Activated naive CD8-positive, alpha-beta T cell treated with anti-CD3 and anti-CD28 coated beads, Interleukin-2, amount 50 U/mL, for 24 hours (primary cell): ENCODE measurements at regions not wholly inside any gene's neighbourhood (a gene's known extent, or its start where the extent isn't known, plus 50 kb on each side); places are given as distances from the start of the nearest gene placed in this dataset.

ENCODE experiments used
- ATAC-seq: fragments of 150-1000 bp; cut with Tn5 transposase; one replicate; pipeline ENCODE4 v1.10.0; 2021
- DNase-seq: peaks from one replicate; pipeline ENCODE4 v3.0.0; 2021
- H3K27ac Mint-ChIP-seq: one replicate; pipeline ENCODE4 v1.8.0; 2021; ENCODE audit warnings: mild to moderate bottlenecking, mixed read lengths
- H3K27me3 Mint-ChIP-seq: one replicate; pipeline ENCODE4 v1.8.0; 2021; ENCODE audit warnings: mixed read lengths
- H3K36me3 Mint-ChIP-seq: one replicate; pipeline ENCODE4 v1.8.0; 2021; ENCODE audit warnings: low read depth, mixed read lengths
- H3K4me1 Mint-ChIP-seq: one replicate; pipeline ENCODE4 v1.8.0; 2021; ENCODE audit warnings: mixed read lengths
- H3K4me3 Mint-ChIP-seq: one replicate; pipeline ENCODE4 v1.8.0; 2021; ENCODE audit warnings: mild to moderate bottlenecking, moderate library complexity, mixed read lengths
- H3K9me3 Mint-ChIP-seq: one replicate; pipeline ENCODE4 v1.8.0; 2021; ENCODE audit warnings: mixed read lengths

- ATAC-seq (no peak), DNase-seq (no peak)
- H3K9me3 Mint-ChIP-seq, result peaks cover 11% of the 10 kb centered on the region
- H3K4me1 Mint-ChIP-seq, result peaks cover 88% of the 10 kb centered on the region
- H3K36me3 Mint-ChIP-seq, result peaks cover 7% of the 10 kb centered on the region
- H3K4me3 Mint-ChIP-seq, result peak overlapping the region; percentile 22
- no peaks in the 10 kb centered on the region for H3K27me3 Mint-ChIP-seq
- H3K27ac Mint-ChIP-seq, result peak overlapping the region; percentile 91
These were observed 342.1 kb upstream of the CBLB start for GRCh38 chr3:106210923-106211322.

GRCh38 chr3:106212665-106213222, 343.9 kb upstream of the CBLB start:
- Mint-ChIP-seq H3K36me3 (peaks cover 14% of the 10 kb centered on the region), H3K27ac (peak overlapping the region; percentile 96), H3K27me3 (no peaks in the 10 kb centered on the region), H3K4me3 (peak overlapping the region; percentile 14), H3K4me1 (peaks cover 82% of the 10 kb centered on the region), H3K9me3 (peaks cover 16% of the 10 kb centered on the region)
- DNase-seq (no peak), ATAC-seq (peak; percentile 20)

GRCh38 chr3:106213954-106214353, 345.1 kb upstream of the CBLB start:
- DNase-seq (no peak), ATAC-seq (no peak)
- Mint-ChIP-seq H3K36me3 (peaks cover 20% of the 10 kb centered on the region), H3K27ac (peak overlapping the region; percentile 96), H3K27me3 (no peaks in the 10 kb centered on the region), H3K4me1 (peaks cover 82% of the 10 kb centered on the region), H3K4me3 (peak overlapping the region; percentile 55), H3K9me3 (peaks cover 18% of the 10 kb centered on the region)

- DNase-seq (no peak), ATAC-seq (no peak)
- peak overlapping the region; percentile 66 for H3K4me3 Mint-ChIP-seq
- H3K27me3 Mint-ChIP-seq, result no peaks in the 10 kb centered on the region
- H3K4me1 Mint-ChIP-seq, result peaks cover 79% of the 10 kb centered on the region
- H3K9me3 Mint-ChIP-seq, result peaks cover 24% of the 10 kb centered on the region
- peaks cover 27% of the 10 kb centered on the region for H3K36me3 Mint-ChIP-seq
- H3K27ac Mint-ChIP-seq, result peak overlapping the region; percentile 96
These were observed 345.8 kb upstream of the CBLB start for GRCh38 chr3:106214641-106215040.

- Mint-ChIP-seq H3K27me3 (no peaks in the 10 kb centered on the region), H3K4me1 (peaks cover 76% of the 10 kb centered on the region), H3K4me3 (peak overlapping the region; percentile 66), H3K27ac (peak overlapping the region; percentile 96), H3K36me3 (peaks cover 29% of the 10 kb centered on the region), H3K9me3 (peaks cover 28% of the 10 kb centered on the region)
- DNase-seq (peak; percentile 47), ATAC-seq (peak; percentile 98)
These were observed 346.2 kb upstream of the CBLB start for GRCh38 chr3:106215047-106215446.

- H3K27me3 Mint-ChIP-seq, result no peaks in the 10 kb centered on the region
- no peak for ATAC-seq
- no peak overlapping the region for H3K4me3 Mint-ChIP-seq
- H3K4me1 Mint-ChIP-seq, result peaks cover 60% of the 10 kb centered on the region
- peaks cover 53% of the 10 kb centered on the region for H3K36me3 Mint-ChIP-seq
- H3K9me3 Mint-ChIP-seq, result peaks cover 53% of the 10 kb centered on the region
- H3K27ac Mint-ChIP-seq, result peak overlapping the region; percentile 66
- DNase-seq, result no peak
These were observed 348.9 kb upstream of the CBLB start for GRCh38 chr3:106217745-106218144.

- peaks cover 48% of the 10 kb centered on the region for H3K4me1 Mint-ChIP-seq
- H3K27ac Mint-ChIP-seq, result peak overlapping the region; percentile 30
- H3K4me3 Mint-ChIP-seq, result no peak overlapping the region
- ATAC-seq, result no peak
- peaks cover 51% of the 10 kb centered on the region for H3K36me3 Mint-ChIP-seq
- peaks cover 30% of the 10 kb centered on the region for H3K9me3 Mint-ChIP-seq
- no peaks in the 10 kb centered on the region for H3K27me3 Mint-ChIP-seq
- DNase-seq, result no peak
These were observed 358.3 kb upstream of the CBLB start for GRCh38 chr3:106227068-106227467.

GRCh38 chr3:106228271-106228670, 359.5 kb upstream of the CBLB start:
- DNase-seq (no peak), ATAC-seq (peak; percentile 73)
- peaks cover 28% of the 10 kb centered on the region for H3K9me3 Mint-ChIP-seq
- peak overlapping the region; percentile 81 for H3K27ac Mint-ChIP-seq
- peaks cover 46% of the 10 kb centered on the region for H3K36me3 Mint-ChIP-seq
- H3K4me3 Mint-ChIP-seq, result no peak overlapping the region
- peaks cover 59% of the 10 kb centered on the region for H3K4me1 Mint-ChIP-seq
- H3K27me3 Mint-ChIP-seq, result no peaks in the 10 kb centered on the region

GRCh38 chr3:106229495-106230278, 360.9 kb upstream of the CBLB start:
- no peak for ATAC-seq
- Mint-ChIP-seq H3K27ac (peak overlapping the region; percentile 83), H3K9me3 (peaks cover 29% of the 10 kb centered on the region), H3K4me3 (peak overlapping the region; percentile 2), H3K36me3 (peaks cover 43% of the 10 kb centered on the region), H3K27me3 (no peaks in the 10 kb centered on the region), H3K4me1 (peaks cover 65% of the 10 kb centered on the region)
- no peak for DNase-seq

- ATAC-seq (peak; percentile 67), DNase-seq (no peak)
- peak overlapping the region; percentile 53 for H3K4me3 Mint-ChIP-seq
- no peaks in the 10 kb centered on the region for H3K27me3 Mint-ChIP-seq
- H3K27ac Mint-ChIP-seq, result peak overlapping the region; percentile 98
- H3K36me3 Mint-ChIP-seq, result peaks cover 39% of the 10 kb centered on the region
- H3K4me1 Mint-ChIP-seq, result peaks cover 71% of the 10 kb centered on the region
- H3K9me3 Mint-ChIP-seq, result peaks cover 35% of the 10 kb centered on the region
These were observed 362.3 kb upstream of the CBLB start for GRCh38 chr3:106231086-106231485.

- Mint-ChIP-seq H3K27me3 (no peaks in the 10 kb centered on the region), H3K27ac (peak overlapping the region; percentile 85), H3K4me1 (peaks cover 62% of the 10 kb centered on the region), H3K36me3 (peaks cover 31% of the 10 kb centered on the region), H3K9me3 (peaks cover 29% of the 10 kb centered on the region), H3K4me3 (no peak overlapping the region)
- no peak for DNase-seq
- ATAC-seq, result no peak
These were observed 364.1 kb upstream of the CBLB start for GRCh38 chr3:106232956-106233355.

GRCh38 chr3:106239195-106239697, 370.4 kb upstream of the CBLB start:
- ATAC-seq (no peak), DNase-seq (no peak)
- peaks cover 24% of the 10 kb centered on the region for H3K9me3 Mint-ChIP-seq
- no peak overlapping the region for H3K27ac Mint-ChIP-seq
- H3K36me3 Mint-ChIP-seq, result peaks cover 9% of the 10 kb centered on the region
- no peaks in the 10 kb centered on the region for H3K27me3 Mint-ChIP-seq
- no peak overlapping the region for H3K4me3 Mint-ChIP-seq
- peaks cover 22% of the 10 kb centered on the region for H3K4me1 Mint-ChIP-seq

GRCh38 chr3:106241593-106241992, 372.8 kb upstream of the CBLB start:
- H3K36me3 Mint-ChIP-seq, result peaks cover 5% of the 10 kb centered on the region
- H3K27ac Mint-ChIP-seq, result no peak overlapping the region
- peaks cover 12% of the 10 kb centered on the region for H3K4me1 Mint-ChIP-seq
- DNase-seq, result no peak
- H3K4me3 Mint-ChIP-seq, result no peak overlapping the region
- no peak for ATAC-seq
- no peaks in the 10 kb centered on the region for H3K27me3 Mint-ChIP-seq
- H3K9me3 Mint-ChIP-seq, result peaks cover 14% of the 10 kb centered on the region

GRCh38 chr3:106242781-106243180, 374.0 kb upstream of the CBLB start:
- Mint-ChIP-seq H3K4me3 (no peak overlapping the region), H3K4me1 (peaks cover 17% of the 10 kb centered on the region), H3K9me3 (peaks cover 7% of the 10 kb centered on the region), H3K27ac (peak overlapping the region; percentile 66), H3K27me3 (no peaks in the 10 kb centered on the region), H3K36me3 (no peaks in the 10 kb centered on the region)
- DNase-seq (no peak), ATAC-seq (peak; percentile 68)

- Mint-ChIP-seq H3K36me3 (peaks cover 4% of the 10 kb centered on the region), H3K4me3 (no peak overlapping the region), H3K9me3 (peaks cover 3% of the 10 kb centered on the region), H3K4me1 (peaks cover 38% of the 10 kb centered on the region), H3K27me3 (no peaks in the 10 kb centered on the region), H3K27ac (no peak overlapping the region)
- ATAC-seq (no peak), DNase-seq (no peak)
These were observed 376.6 kb upstream of the CBLB start for GRCh38 chr3:106245400-106245799.
